ENCODE measurements at regions not wholly inside any gene's neighbourhood (a gene's known extent, or its start where the extent isn't known, plus 50 kb on each side); places are given as distances from the start of the nearest gene placed in this dataset.

GRCh38 chr15:98523912-98524662 is 124.3 kb upstream of the IGF1R start:
- no peak overlapping the region for H3K27ac Mint-ChIP-seq
- peaks cover 2 to 3% (median 2%) of the 10 kb centered on the region in 3 donors for H3K4me1 Mint-ChIP-seq
- DNase-seq (no peak), ATAC-seq (ENCODE audit: low read depth in 2 of 2) (no peak)
- no peak overlapping the region for H3K4me3 Mint-ChIP-seq
- peaks cover 0 to 2% (median 0%) of the 10 kb centered on the region in 7 donors for H3K9me3 Mint-ChIP-seq
- no peaks in the 10 kb centered on the region for H3K36me3 Mint-ChIP-seq
- H3K27me3 Mint-ChIP-seq, result peaks cover 8 to 35% (median 22%) of the 10 kb centered on the region in 3 donors

- Mint-ChIP-seq H3K27me3 (peaks cover 8 to 33% (median 19%) of the 10 kb centered on the region in 3 donors), H3K27ac (no peak overlapping the region), H3K4me1 (peaks cover 0 to 1% (median 0%) of the 10 kb centered on the region in 3 donors), H3K4me3 (no peak overlapping the region), H3K36me3 (no peaks in the 10 kb centered on the region), H3K9me3 (peaks cover 0 to 2% (median 0%) of the 10 kb centered on the region in 7 donors)
- ATAC-seq (ENCODE audit: low read depth in 2 of 2), result no peak
- no peak for DNase-seq
Measured at GRCh38 chr15:98524838-98525660, 123.3 kb upstream of the IGF1R start.

- H3K36me3 Mint-ChIP-seq, result no peaks in the 10 kb centered on the region
- H3K27ac Mint-ChIP-seq, result no peak overlapping the region
Measured at GRCh38 chr15:98525661-98526001, 122.7 kb upstream of the IGF1R start.

GRCh38 chr15:98526094-98526493 is 122.2 kb upstream of the IGF1R start:
- Mint-ChIP-seq H3K27me3 (peaks cover 15 to 38% (median 25%) of the 10 kb centered on the region in 3 donors), H3K4me3 (no peak overlapping the region), H3K9me3 (peaks cover 0 to 2% (median 0%) of the 10 kb centered on the region in 7 donors), H3K36me3 (no peaks in the 10 kb centered on the region), H3K4me1 (peaks cover 0 to 6% (median 4%) of the 10 kb centered on the region in 3 donors), H3K27ac (no peak overlapping the region)
- DNase-seq, result no peak
- ATAC-seq (ENCODE audit: low read depth in 2 of 2), result no peak

More at GRCh38 chr15:98525661-98526001, 122.7 kb upstream of the IGF1R start:
- ATAC-seq (ENCODE audit: low read depth in 2 of 2) (no peak), DNase-seq (no peak)
- peaks cover 0 to 2% (median 0%) of the 10 kb centered on the region in 7 donors for H3K9me3 Mint-ChIP-seq
- peaks cover 0 to 4% (median 2%) of the 10 kb centered on the region in 3 donors for H3K4me1 Mint-ChIP-seq
- H3K27me3 Mint-ChIP-seq, result peaks cover 10 to 33% (median 21%) of the 10 kb centered on the region in 3 donors
- no peak overlapping the region for H3K4me3 Mint-ChIP-seq

- H3K4me3 Mint-ChIP-seq, result no peak overlapping the region
- peaks cover 0 to 6% (median 4%) of the 10 kb centered on the region in 3 donors for H3K4me1 Mint-ChIP-seq
- ATAC-seq (ENCODE audit: low read depth in 2 of 2) (no peak), DNase-seq (no peak)
- no peaks in the 10 kb centered on the region for H3K36me3 Mint-ChIP-seq
- H3K27me3 Mint-ChIP-seq, result peaks cover 17 to 43% (median 24%) of the 10 kb centered on the region in 3 donors
- H3K9me3 Mint-ChIP-seq, result no peaks in the 10 kb centered on the region
- H3K27ac Mint-ChIP-seq, result no peak overlapping the region
Measured at GRCh38 chr15:98528046-98528725, 120.2 kb upstream of the IGF1R start.

GRCh38 chr15:98529205-98530145 is 118.9 kb upstream of the IGF1R start:
- Mint-ChIP-seq H3K4me1 (peaks cover 0 to 6% (median 4%) of the 10 kb centered on the region in 3 donors), H3K27ac (no peak overlapping the region), H3K4me3 (no peak overlapping the region), H3K27me3 (peaks cover 17 to 38% (median 29%) of the 10 kb centered on the region in 3 donors), H3K9me3 (no peaks in the 10 kb centered on the region), H3K36me3 (no peaks in the 10 kb centered on the region)
- no peak for DNase-seq
- no peak for ATAC-seq (ENCODE audit: low read depth in 2 of 2)

GRCh38 chr15:98530570-98530969 is 117.8 kb upstream of the IGF1R start:
- ATAC-seq (ENCODE audit: low read depth in 2 of 2) (no peak), DNase-seq (no peak)
- Mint-ChIP-seq H3K4me1 (peaks cover 0 to 6% (median 4%) of the 10 kb centered on the region in 3 donors), H3K27me3 (peaks cover 17 to 29% (median 27%) of the 10 kb centered on the region in 3 donors), H3K27ac (no peak overlapping the region), H3K9me3 (no peaks in the 10 kb centered on the region), H3K4me3 (no peak overlapping the region), H3K36me3 (no peaks in the 10 kb centered on the region)

GRCh38 chr15:98532063-98532462 is 116.3 kb upstream of the IGF1R start:
- H3K4me1 Mint-ChIP-seq, result peaks cover 0 to 6% (median 4%) of the 10 kb centered on the region in 3 donors
- no peak overlapping the region for H3K4me3 Mint-ChIP-seq
- H3K36me3 Mint-ChIP-seq, result no peaks in the 10 kb centered on the region
- no peak for DNase-seq
- ATAC-seq (ENCODE audit: low read depth in 2 of 2), result no peak
- H3K9me3 Mint-ChIP-seq, result no peaks in the 10 kb centered on the region
- peak overlapping the region in 1 of 6 donors; percentile 87 for H3K27ac Mint-ChIP-seq
- H3K27me3 Mint-ChIP-seq, result peaks cover 26 to 35% (median 28%) of the 10 kb centered on the region in 3 donors

- no peaks in the 10 kb centered on the region for H3K36me3 Mint-ChIP-seq
- H3K4me1 Mint-ChIP-seq, result no peaks in the 10 kb centered on the region
Measured at GRCh38 chr15:98536976-98537375, 111.4 kb upstream of the IGF1R start.

GRCh38 chr15:98537516-98538060 is 110.8 kb upstream of the IGF1R start:
- ATAC-seq (ENCODE audit: low read depth in 2 of 2) (no peak), DNase-seq (no peak)
- H3K9me3 Mint-ChIP-seq, result no peaks in the 10 kb centered on the region
- H3K27me3 Mint-ChIP-seq, result peaks cover 42 to 56% (median 54%) of the 10 kb centered on the region in 3 donors
- H3K4me3 Mint-ChIP-seq, result no peak overlapping the region
- no peak overlapping the region for H3K27ac Mint-ChIP-seq
- no peaks in the 10 kb centered on the region for H3K36me3 Mint-ChIP-seq
- no peaks in the 10 kb centered on the region for H3K4me1 Mint-ChIP-seq

More at GRCh38 chr15:98536976-98537375, 111.4 kb upstream of the IGF1R start:
- H3K27ac Mint-ChIP-seq, result no peak overlapping the region
- DNase-seq (no peak), ATAC-seq (ENCODE audit: low read depth in 2 of 2) (no peak)
- H3K9me3 Mint-ChIP-seq, result no peaks in the 10 kb centered on the region
- no peak overlapping the region for H3K4me3 Mint-ChIP-seq
- peaks cover 38 to 55% (median 48%) of the 10 kb centered on the region in 3 donors for H3K27me3 Mint-ChIP-seq

- H3K4me1 Mint-ChIP-seq, result no peaks in the 10 kb centered on the region
- H3K36me3 Mint-ChIP-seq, result peaks cover 0 to 8% of the 10 kb centered on the region in 2 donors
- DNase-seq (no peak), ATAC-seq (ENCODE audit: low read depth in 2 of 2) (no peak)
- H3K27ac Mint-ChIP-seq, result peak overlapping the region in 1 of 6 donors; percentile 76
- H3K9me3 Mint-ChIP-seq, result peaks cover 0 to 8% (median 0%) of the 10 kb centered on the region in 7 donors
- H3K4me3 Mint-ChIP-seq, result no peak overlapping the region
- H3K27me3 Mint-ChIP-seq, result peaks cover 28 to 63% (median 47%) of the 10 kb centered on the region in 3 donors
Measured at GRCh38 chr15:98541519-98541918, 106.8 kb upstream of the IGF1R start.

GRCh38 chr15:98543237-98543636 is 105.1 kb upstream of the IGF1R start:
- peaks cover 0 to 8% of the 10 kb centered on the region in 2 donors for H3K36me3 Mint-ChIP-seq
- H3K27ac Mint-ChIP-seq, result no peak overlapping the region
- peaks cover 12 to 17% (median 15%) of the 10 kb centered on the region in 3 donors for H3K4me1 Mint-ChIP-seq
- DNase-seq, result no peak
- no peak overlapping the region for H3K4me3 Mint-ChIP-seq
- ATAC-seq (ENCODE audit: low read depth in 2 of 2), result no peak
- peaks cover 0 to 12% (median 0%) of the 10 kb centered on the region in 7 donors for H3K9me3 Mint-ChIP-seq
- H3K27me3 Mint-ChIP-seq, result peaks cover 35 to 63% (median 49%) of the 10 kb centered on the region in 3 donors

Data from naive B cell (primary cell).